B cell (primary cell): ENCODE measurements at regions not wholly inside any gene's neighbourhood (a gene's known extent, or its start where the extent isn't known, plus 50 kb on each side); places are given as distances from the start of the nearest gene placed in this dataset.

Experiments used
- ATAC-seq: fragments of 200-7000 bp; cut with Tn5 transposase; one replicate; pipeline ENCODE4 v1.10.0; 2021; ENCODE audit warnings: low read depth, mild to moderate bottlenecking, moderate number of reproducible peaks, moderate library complexity
- CTCF ChIA-PET: fragments of 350-600 bp; sonication (Branson Sonifier 250); formaldehyde crosslinking; loops from one replicate; lab custom pipeline; 2021; ENCODE audit warnings: antibody characterized with exemption, inconsistent platforms; lab: Charles Lee
- POLR2A ChIA-PET: fragments of 350-600 bp; sonication (Branson Sonifier 250); formaldehyde crosslinking; loops from one replicate; lab custom pipeline; 2021; ENCODE audit warnings: antibody characterized with exemption; lab: Charles Lee
- DNase-seq: peaks from one replicate; pipeline ENCODE4 v3.0.0; 2013
- H2AFZ ChIP-seq: 2 replicates; pipeline ENCODE4 v1.6.1; 2012; ENCODE audit warnings: mild to moderate bottlenecking, low read depth, low read length; ENCODE audit not compliant: insufficient read depth, poor library complexity, severe bottlenecking
- H3K27ac ChIP-seq, 2 donors: 1 replicate in 1 of 2; 2 replicates in 1 of 2; pipeline ENCODE4 v1.5.1; 2012 to 2013; ENCODE audit warnings: low read length in 2 of 2, mild to moderate bottlenecking in 2 of 2, moderate library complexity in 1 of 2
- H3K27me3 ChIP-seq, 4 experiments: fragments of 200-600 bp in 1 of 4; sonication (generic) in 1 of 4; replicated peaks in 1 of 4; 1 replicate in 2 of 4; 2 replicates in 2 of 4; pipeline versions ENCODE4 v1.6.1 to v1.7.0; 2013 to 2016; ENCODE audit warnings: low read length in 3 of 4, mild to moderate bottlenecking in 2 of 4, mixed read lengths in 1 of 4, moderate library complexity in 1 of 4; ENCODE audit not compliant: insufficient read depth in 4 of 4, control insufficient read depth in 3 of 4; ENCODE audit errors: control extremely low read depth in 1 of 4
- H3K36me3 ChIP-seq, 2 experiments: replicated peaks in 1 of 2; 1 replicate in 1 of 2; 2 replicates in 1 of 2; pipeline versions ENCODE4 v1.6.1 to v1.7.1; 2013; ENCODE audit warnings: low read length in 1 of 2; ENCODE audit not compliant: insufficient read depth in 2 of 2, control insufficient read depth in 1 of 2; ENCODE audit errors: control extremely low read depth in 1 of 2, extremely low read depth in 1 of 2
- H3K4me1 ChIP-seq, 2 donors: fragments of 200-600 bp in 1 of 2; sonication (generic) in 1 of 2; 1 replicate in 1 of 2; 2 replicates in 1 of 2; pipeline versions ENCODE4 v1.5.1 to v1.6.1; 2013 to 2017; ENCODE audit warnings: low read length in 2 of 2; ENCODE audit not compliant: control insufficient read depth in 2 of 2, insufficient read depth in 2 of 2
- H3K4me2 ChIP-seq: replicated peaks from 2 replicates; pipeline ENCODE3; 2012; ENCODE audit warnings: mild to moderate bottlenecking, low read depth, low read length; ENCODE audit not compliant: poor library complexity, severe bottlenecking
- H3K4me3 ChIP-seq, 5 experiments: fragments of 200-600 bp in 1 of 5; sonication (generic) in 1 of 5; 1 replicate in 3 of 5; 2 replicates in 2 of 5; pipeline versions ENCODE4 v1.5.1 to v1.7.0; 2011 to 2016; ENCODE audit warnings: low read length in 4 of 5, mild to moderate bottlenecking in 4 of 5, low read depth in 2 of 5, control low read depth in 1 of 5, moderate library complexity in 1 of 5; ENCODE audit not compliant: insufficient read depth in 1 of 5; ENCODE audit errors: control extremely low read depth in 1 of 5, extremely low read depth in 1 of 5
- H3K79me2 ChIP-seq: fragments of 200-600 bp; sonication (generic); one replicate; pipeline ENCODE4 v1.6.0; 2016; ENCODE audit warnings: low read length; ENCODE audit not compliant: control insufficient read depth, insufficient read depth
- H3K9ac ChIP-seq: fragments of 200-600 bp; sonication (generic); 2 replicates; pipeline ENCODE4 v1.6.1; 2017; ENCODE audit warnings: mild to moderate bottlenecking, low read length, moderate library complexity
- H3K9me3 ChIP-seq, 3 donors: one replicate each; pipeline versions ENCODE4 v1.6.1 to v1.7.1; 2013; ENCODE audit warnings: low read length in 2 of 3; ENCODE audit not compliant: control insufficient read depth in 2 of 3, insufficient read depth in 1 of 3; ENCODE audit errors: control extremely low read depth in 1 of 3
- H4K20me1 ChIP-seq: 2 replicates; pipeline ENCODE4 v1.6.0; 2012; ENCODE audit warnings: mild to moderate bottlenecking, low read length; ENCODE audit not compliant: insufficient read depth, control insufficient read depth, poor library complexity, severe bottlenecking
- H3K27ac Mint-ChIP-seq: one replicate; pipeline ENCODE4 v1.8.0; 2021; ENCODE audit warnings: mixed read lengths
- H3K27me3 Mint-ChIP-seq: one replicate; pipeline ENCODE4 v1.8.0; 2021; ENCODE audit warnings: mixed read lengths
- H3K4me1 Mint-ChIP-seq: one replicate; pipeline ENCODE4 v1.8.0; 2021; ENCODE audit warnings: mixed read lengths
- H3K4me3 Mint-ChIP-seq: one replicate; pipeline ENCODE4 v1.8.0; 2021; ENCODE audit warnings: mixed read lengths
- H3K9me3 Mint-ChIP-seq: one replicate; pipeline ENCODE4 v1.8.0; 2022; ENCODE audit warnings: mixed read lengths; ENCODE audit not compliant: insufficient read depth
- EZH2 ChIP-seq: IDR thresholded peaks from 2 replicates; pipeline ENCODE4 v1.6.1; 2012; ENCODE audit warnings: borderline replicate concordance, low read depth, mild to moderate bottlenecking, moderate library complexity, low read length; ENCODE audit not compliant: insufficient read depth, poor library complexity, severe bottlenecking
- WGBS: methylation state at CpG from one replicate; pipeline ENCODE4 v1.1.5; 2013; ENCODE audit warnings: missing lambda C conversion rate; ENCODE audit not compliant: insufficient coverage; 5-methylcytosine and 5-hydroxymethylcytosine counted together
- intact Hi-C: fragments of 100-400 bp; cut with micrococcal nuclease; formaldehyde crosslinking; loops from one replicate; pipeline ENCODE4 v1.10.0; 2022
- TF ChIP-seq, protein P1 (sequence below): fragments of 200-600 bp; IDR thresholded peaks from one replicate; pipeline ENCODE4 v1.8.0; 2022; ENCODE audit warnings: antibody characterized with exemption, mild to moderate bottlenecking

DNA sequence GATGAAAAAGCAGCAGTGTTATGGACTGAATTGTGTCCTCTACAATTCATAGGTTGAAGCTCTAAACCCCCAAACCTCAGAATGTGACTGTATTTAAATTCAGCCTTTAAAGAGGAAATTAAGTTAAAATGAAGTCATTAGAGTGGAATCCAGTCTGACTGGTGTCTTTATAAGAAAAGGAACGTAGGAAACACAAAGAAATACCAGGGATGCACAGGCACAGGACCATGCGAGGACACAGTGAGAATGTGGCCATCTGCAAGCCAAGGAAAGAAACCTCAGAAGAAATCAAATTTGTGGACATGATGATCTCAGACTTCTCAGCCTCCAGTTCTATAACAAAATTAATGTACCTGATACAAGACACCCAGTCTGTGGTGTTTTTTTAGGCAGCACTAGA is 971.2 kb upstream of the CDH9 start:
- H3K9me3 ChIP-seq: peaks cover 0 to 23% (median 20%) of the 10 kb centered on the region in 3 donors
- H3K4me1 Mint-ChIP-seq: no peaks in the 10 kb centered on the region
- no peaks in the 10 kb centered on the region for H3K4me1 ChIP-seq
- H3K27me3 Mint-ChIP-seq: no peaks in the 10 kb centered on the region
- H3K9ac ChIP-seq: no peak overlapping the region
- H3K27ac Mint-ChIP-seq: no peak overlapping the region
- CTCF ChIA-PET: no interaction called here
- POLR2A ChIA-PET: no interaction called here
- ATAC-seq (no peak), DNase-seq (no peak)
- H3K27me3 ChIP-seq: no peaks in the 10 kb centered on the region
- H3K79me2 ChIP-seq: no peaks in the 10 kb centered on the region
- whole genome bisulfite sequencing: 61% methylated on average over 2 of the region's 2 CpGs
- no peaks in the 10 kb centered on the region for H3K36me3 ChIP-seq
- H2AFZ ChIP-seq: no peak overlapping the region
- H3K27ac ChIP-seq: no peak overlapping the region
- peaks cover 13% of the 10 kb centered on the region for H3K9me3 Mint-ChIP-seq
- H3K4me3 Mint-ChIP-seq: no peak overlapping the region
- no peaks in the 10 kb centered on the region for H4K20me1 ChIP-seq
- H3K4me3 ChIP-seq: no peak overlapping the region
- TF ChIP-seq, protein P1, sequence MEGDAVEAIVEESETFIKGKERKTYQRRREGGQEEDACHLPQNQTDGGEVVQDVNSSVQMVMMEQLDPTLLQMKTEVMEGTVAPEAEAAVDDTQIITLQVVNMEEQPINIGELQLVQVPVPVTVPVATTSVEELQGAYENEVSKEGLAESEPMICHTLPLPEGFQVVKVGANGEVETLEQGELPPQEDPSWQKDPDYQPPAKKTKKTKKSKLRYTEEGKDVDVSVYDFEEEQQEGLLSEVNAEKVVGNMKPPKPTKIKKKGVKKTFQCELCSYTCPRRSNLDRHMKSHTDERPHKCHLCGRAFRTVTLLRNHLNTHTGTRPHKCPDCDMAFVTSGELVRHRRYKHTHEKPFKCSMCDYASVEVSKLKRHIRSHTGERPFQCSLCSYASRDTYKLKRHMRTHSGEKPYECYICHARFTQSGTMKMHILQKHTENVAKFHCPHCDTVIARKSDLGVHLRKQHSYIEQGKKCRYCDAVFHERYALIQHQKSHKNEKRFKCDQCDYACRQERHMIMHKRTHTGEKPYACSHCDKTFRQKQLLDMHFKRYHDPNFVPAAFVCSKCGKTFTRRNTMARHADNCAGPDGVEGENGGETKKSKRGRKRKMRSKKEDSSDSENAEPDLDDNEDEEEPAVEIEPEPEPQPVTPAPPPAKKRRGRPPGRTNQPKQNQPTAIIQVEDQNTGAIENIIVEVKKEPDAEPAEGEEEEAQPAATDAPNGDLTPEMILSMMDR: no peak
- no peak for TF ChIP-seq EZH2
- no peak overlapping the region for H3K4me2 ChIP-seq
- intact Hi-C loops: no loop called here

DNA sequence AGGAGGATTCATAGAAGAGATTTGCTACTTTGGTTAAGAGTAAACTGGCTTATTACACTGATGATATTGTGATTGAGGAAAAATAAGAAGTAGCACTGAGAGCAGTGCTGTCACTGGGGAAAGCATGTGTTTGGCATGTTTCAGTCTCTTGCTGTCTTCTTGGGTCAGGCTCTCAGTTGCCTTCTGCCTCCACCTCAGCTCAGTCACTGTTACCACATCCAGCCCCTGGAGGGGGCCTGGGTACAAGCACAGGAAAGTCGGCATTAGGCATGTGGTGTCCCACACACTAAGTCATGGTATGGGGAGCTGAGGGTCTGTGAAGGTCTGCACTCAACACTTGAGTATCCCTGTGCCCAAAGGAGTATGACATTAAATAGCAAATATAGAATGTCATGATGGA is 958.3 kb upstream of the CDH9 start:
- Mint-ChIP-seq H3K4me1 (no peaks in the 10 kb centered on the region), H3K9me3 (peaks cover 7% of the 10 kb centered on the region), H3K27ac (no peak overlapping the region), H3K4me3 (no peak overlapping the region), H3K27me3 (no peaks in the 10 kb centered on the region)
- H3K9ac ChIP-seq: no peak overlapping the region
- intact Hi-C loops: no loop called here
- no peaks in the 10 kb centered on the region for H4K20me1 ChIP-seq
- no peaks in the 10 kb centered on the region for H3K36me3 ChIP-seq
- no peaks in the 10 kb centered on the region for H3K79me2 ChIP-seq
- TF ChIP-seq EZH2: no peak
- TF ChIP-seq, protein P1: no peak
- H3K27me3 ChIP-seq: no peaks in the 10 kb centered on the region
- no peaks in the 10 kb centered on the region for H3K4me1 ChIP-seq
- ATAC-seq (no peak), DNase-seq (no peak)
- no peak overlapping the region for H3K4me2 ChIP-seq
- CTCF ChIA-PET: no interaction called here
- WGBS: no CpG with 5 or more reads among the region's 1 CpG
- no peak overlapping the region for H3K27ac ChIP-seq
- H3K9me3 ChIP-seq: no peaks in the 10 kb centered on the region
- POLR2A ChIA-PET: no interaction called here
- no peak overlapping the region for H2AFZ ChIP-seq
- H3K4me3 ChIP-seq: no peak overlapping the region
